Stimulated activated CD4-positive, alpha-beta T cell treated with anti-CD3 and anti-CD28 coated beads, Interleukin-1b, Interleukin-23, amount 100 ng/mL, for 48 hours (primary cell): ENCODE measurements at regions not wholly inside any gene's neighbourhood (a gene's known extent, or its start where the extent isn't known, plus 50 kb on each side); places are given as distances from the start of the nearest gene placed in this dataset.

Experiments
- DNase-seq: peaks from one replicate; pipeline ENCODE4 v3.0.0-alpha.2; 2020

- DNase-seq: no peak
Observed at GRCh38 chr12:124726596-124727263, 136.9 kb downstream of the SCARB1 start.

DNA sequence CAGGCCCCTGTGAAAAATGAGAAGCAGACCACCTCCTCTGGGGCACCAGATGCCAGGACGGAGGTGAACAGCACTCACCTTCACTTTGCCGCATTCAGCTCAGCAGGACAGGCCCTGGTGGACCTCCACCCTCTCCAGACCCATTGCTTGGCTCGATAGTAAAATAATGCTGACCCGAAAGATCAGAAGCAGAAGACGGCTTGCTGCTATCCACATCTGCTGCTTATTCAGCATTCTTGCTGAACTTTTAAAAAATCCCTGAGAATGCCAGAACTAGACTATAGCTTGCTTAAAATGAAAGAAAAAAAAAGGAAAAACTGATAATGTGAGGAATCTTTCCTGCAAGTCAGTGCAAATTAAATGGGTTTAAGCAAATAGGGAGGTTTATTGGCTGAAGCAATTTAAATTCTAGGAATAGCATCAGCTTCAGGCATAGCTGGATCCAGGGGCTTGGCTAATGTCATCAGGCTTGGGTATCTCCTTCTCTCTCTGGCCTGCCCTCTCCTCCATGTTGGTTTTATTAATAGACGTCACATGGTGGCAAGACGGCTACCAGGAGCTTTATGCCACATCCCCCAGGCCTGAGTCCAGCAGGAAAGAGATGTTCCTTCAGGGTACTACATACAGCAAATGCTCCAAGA, 137.9 kb downstream of the SCARB1 start:
- DNase-seq: no peak

- no peak for DNase-seq
Observed at GRCh38 chr12:124725099-124725498, 138.6 kb downstream of the SCARB1 start.

DNA sequence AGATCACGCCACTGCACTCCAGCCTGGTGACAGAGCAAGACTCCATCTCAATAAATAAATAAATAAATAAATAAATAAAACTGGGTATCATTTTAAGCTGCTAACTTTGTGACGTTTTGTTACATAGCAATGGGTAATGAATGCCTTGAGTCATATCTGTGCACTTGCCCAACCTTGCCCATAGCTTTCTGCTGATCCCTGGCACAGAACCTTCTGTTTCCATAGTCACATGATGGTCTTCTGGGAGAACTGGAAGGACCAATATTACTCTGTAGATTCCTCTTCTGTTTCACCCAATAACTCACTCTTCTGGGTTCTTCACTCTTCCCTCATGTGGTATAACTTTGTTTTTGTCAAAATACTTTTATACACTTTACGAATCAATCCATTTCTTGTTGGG, 140.8 kb downstream of the SCARB1 start:
- DNase-seq: no peak

DNA sequence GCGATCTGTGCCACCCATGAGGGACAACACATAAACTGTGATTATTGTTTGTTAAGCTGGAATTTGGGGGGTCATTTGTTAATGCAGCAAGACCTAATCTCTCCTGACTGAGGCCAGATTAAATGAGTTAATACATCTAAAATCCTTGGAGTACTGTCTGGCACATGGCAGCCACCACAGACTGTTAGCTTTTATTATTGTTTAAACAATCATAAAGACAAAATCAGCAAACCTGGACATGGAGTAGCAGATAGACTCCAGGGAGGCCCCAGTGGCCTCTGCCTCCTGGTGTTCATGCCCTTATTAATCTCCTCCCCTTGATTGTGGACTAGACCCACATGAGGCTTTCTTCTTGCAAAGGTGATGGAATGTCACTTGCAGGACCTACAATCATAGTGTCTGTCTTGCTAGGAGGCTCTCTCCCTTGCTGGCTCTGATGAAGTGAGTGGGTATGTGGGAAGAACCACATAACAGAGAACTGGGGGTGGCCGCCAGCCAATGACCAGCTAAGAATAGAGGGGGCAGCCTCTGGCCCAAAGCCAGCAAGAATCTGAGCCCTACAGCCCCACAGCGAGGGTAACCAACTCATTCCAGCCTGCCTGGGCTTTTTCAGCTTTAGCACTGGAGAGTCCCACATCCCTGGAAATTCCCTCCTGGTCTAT, 142.0 kb downstream of the SCARB1 start:
- no peak for DNase-seq

DNA sequence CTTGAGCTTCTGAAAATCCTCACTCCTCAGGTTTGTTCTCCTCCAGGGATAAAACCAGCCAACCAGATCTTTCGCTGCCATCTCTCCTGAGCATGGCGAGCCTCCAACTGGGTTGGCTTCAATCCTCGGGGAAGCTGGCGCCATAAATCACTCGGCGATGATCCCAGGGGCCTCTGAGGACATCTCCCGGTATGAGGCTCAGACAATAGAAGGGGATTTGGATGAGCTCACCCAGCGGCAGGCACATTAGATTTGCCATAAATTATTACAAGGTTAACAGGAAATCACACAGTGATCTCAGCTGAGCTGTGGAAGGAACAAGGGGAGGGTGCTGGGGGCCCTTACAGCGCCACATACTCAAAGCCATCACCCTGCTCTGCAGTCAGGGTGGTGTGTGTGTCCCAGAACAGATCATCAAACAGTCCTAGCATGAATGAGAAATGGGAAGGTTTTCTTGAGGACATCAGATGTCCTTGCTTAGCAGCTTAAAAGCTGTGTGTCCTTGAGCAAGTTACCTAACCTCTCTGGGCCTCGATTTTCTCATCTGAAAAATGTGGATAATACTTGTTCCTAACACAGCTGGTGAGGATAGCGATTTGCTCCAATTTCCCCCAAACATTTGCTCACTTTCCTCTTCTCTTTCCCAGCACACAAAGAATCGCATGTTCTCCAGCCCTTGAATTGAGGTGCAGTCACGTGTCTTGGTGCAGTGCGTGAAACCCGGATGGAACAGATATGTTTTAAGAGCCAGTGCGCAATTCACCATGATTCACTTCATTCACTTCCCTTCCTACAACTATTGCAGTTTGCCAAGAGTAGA, 142.8 kb downstream of the SCARB1 start:
- no peak for DNase-seq

DNA sequence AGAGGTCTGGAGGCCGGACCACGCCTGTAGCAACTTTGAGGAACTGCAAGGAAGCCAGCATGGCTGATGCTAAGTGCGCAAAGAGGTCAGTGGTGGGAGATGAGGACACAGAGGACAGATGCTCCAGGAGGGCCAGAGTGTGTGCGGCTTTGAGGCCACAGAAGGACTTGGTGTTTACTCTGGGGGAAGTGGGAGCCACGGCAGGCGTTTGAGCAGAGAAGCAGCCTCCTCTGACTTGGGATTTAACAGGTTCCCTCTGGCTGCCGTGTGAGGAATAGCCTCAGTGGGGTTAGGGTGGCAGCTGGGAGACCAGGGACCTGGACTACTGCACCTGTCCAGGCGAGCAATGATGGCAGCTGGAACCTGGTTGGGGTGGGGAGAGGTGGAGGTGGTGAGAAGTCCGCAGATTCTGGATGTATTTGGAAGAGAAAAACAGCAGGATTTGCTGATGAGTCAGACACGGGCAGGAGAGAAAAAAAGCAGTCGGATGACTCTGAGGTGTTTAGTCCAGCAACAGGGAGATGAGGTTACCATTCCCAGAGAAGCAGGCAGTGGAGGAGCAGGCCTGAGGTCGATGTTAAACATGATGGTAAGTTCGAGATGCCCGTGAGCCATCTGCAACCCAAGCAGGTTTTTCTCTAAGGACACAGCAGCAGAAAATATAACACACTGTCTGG, 143.5 kb downstream of the SCARB1 start:
- no peak for DNase-seq

- DNase-seq: no peak
Observed at GRCh38 chr12:124719231-124719630, 144.4 kb downstream of the SCARB1 start.

DNA sequence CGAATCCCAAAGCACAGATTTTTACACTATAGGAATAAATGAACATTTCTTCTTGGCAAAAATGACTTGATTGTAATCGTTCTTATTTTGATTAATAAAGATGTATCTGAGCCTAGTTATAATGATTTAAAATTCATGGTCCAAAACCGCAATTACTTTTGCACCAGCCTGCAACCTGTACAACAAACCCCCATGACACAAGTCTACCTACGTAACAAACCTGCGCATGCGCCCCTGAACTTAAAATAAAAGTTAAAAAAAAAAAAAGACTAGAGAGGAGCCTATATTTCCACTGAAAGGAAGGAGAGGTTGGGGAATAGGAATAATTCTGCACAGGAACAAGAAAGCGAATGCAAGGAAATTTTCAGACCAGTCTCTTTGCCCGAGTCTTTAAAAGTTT, 145.2 kb downstream of the SCARB1 start:
- no peak for DNase-seq

DNA sequence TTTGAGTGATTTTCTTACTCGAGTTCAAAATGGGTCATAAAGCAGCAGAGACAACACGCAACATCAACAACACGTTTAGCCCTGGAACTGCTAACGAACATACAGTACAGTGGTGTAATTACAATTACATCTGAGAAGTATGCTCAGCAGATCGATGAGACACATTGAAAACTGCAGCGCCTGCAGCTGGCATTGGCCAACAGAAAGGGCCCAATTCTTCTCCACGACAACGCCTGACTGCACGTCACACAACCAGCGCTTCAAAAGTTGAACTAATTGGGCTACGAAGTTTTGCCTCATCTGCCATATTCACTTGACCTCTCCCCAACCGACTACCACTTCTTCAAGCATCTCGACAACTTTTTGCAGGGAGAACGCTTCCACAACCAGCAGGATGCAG, 145.6 kb downstream of the SCARB1 start:
- no peak for DNase-seq

GRCh38 chr12:124717318-124717717, 146.3 kb downstream of the SCARB1 start:
- DNase-seq: no peak

DNA sequence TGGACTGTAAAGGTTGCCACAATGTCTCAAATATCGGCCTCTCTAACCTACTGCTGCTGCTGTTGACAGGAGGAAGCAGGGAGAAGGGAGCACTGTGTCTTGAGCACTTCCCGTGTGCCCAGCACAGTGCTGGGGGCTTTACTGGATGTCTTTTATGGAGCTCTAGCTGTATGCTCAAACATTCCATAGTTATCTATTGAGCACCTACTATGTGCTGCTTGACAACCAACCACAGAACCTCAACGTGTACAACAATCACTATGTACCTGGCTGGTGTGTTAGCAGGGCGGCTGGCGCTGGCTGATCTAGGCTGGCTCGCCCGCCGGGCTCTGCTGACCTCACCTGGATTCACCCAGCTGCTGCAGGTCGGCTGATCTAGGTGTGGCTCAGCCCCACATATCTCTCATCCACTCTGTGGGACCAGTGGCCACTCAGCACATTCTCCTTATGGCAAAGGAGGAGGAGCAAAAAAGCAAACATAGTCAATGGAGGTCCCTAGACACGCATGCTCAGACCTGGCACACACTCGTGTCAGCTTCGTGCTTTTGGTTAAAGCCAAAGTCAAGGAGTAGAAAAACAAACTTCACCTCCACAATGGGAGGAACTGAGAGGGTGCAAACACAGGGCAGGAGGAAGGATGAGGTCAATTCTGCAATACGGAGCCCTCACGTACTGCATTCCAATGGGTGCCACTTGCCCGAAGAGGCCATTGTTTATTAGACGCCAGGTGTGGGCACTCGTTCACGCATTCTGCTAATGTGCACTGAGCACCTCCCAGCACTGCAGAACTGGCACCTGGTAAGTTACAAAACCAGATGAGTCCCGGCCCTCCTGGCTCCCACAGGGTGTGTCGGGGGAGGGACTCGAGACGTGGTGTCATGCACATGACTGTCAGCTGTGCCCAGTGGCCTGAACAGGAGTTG, 147.2 kb downstream of the SCARB1 start:
- no peak for DNase-seq

DNA sequence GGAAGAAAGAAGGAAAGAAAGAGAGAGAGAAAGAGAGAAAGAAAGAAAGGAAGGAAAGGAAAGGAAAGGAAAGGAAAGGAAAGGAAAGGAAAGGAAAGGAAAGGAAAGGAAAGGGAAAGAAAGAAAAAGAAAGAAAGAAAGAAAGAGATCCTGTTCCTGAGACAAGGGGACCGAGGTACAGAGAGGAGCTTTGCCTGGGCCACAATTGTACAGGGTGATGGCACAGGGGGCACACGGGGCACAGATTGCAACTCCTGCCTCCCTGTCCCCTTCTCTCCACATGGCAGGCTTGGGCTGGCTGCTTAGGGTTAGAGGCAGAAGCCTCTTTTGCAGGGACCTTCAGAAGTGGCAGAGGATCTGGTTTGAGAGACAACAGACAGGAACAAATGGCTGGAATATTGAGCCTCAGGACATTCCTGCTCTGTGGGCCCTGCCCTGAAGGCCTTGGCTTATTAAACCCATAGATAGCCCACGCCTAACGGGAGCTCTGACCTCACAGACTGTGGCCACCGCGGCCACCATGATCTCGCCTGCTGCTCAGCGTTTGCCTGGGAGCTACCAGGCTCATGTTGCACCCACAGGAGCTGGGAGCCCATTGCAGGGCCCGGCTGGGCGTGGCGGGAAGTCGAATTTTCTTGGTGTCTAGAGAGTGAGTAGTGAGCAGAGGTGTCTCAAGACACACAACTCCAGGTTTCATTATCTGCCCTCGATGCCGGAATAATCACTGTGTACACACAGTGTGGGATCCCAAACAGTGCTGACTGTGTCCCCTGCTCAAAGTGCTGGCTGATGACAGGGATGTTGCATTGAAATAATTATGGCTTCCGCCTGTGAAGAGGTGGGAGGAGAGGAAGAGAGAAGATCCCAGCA, 147.9 kb upstream of the NCOR2 start:
- no peak for DNase-seq

DNA sequence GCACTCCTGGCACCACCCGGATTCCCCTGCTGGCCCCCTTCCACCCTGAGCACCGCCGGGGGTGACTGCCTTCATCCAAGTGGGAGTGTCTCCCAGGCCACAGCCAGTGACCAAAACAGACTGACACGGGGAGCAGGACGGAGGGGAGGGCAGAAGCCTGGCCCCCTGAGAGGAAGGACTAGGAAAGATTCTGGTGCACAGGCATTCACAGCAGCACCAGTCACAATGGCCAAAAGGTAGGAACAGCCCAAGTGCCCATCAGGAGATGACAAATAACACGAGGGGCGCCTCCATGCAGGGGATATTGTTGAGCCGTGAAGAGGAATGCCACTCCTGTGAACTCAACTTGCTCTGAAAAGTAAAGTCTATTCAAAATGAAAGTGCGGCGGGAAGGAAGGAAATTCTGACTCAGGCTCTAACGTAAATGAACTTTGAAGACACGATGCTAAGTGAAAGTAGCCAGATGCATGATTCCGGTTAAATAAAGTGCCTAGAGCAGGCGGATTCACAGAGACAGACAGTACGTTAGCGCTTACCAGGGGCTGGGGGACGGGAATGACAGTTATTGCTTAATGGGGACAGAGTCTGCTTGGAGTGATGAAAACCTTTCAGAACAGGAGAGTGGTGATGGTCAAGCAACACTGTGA, 146.1 kb upstream of the NCOR2 start:
- peak; percentile 79 for DNase-seq

GRCh38 chr12:124713041-124713435, 145.6 kb upstream of the NCOR2 start:
- no peak for DNase-seq

GRCh38 chr12:124711344-124711743, 143.9 kb upstream of the NCOR2 start:
- no peak for DNase-seq

DNA sequence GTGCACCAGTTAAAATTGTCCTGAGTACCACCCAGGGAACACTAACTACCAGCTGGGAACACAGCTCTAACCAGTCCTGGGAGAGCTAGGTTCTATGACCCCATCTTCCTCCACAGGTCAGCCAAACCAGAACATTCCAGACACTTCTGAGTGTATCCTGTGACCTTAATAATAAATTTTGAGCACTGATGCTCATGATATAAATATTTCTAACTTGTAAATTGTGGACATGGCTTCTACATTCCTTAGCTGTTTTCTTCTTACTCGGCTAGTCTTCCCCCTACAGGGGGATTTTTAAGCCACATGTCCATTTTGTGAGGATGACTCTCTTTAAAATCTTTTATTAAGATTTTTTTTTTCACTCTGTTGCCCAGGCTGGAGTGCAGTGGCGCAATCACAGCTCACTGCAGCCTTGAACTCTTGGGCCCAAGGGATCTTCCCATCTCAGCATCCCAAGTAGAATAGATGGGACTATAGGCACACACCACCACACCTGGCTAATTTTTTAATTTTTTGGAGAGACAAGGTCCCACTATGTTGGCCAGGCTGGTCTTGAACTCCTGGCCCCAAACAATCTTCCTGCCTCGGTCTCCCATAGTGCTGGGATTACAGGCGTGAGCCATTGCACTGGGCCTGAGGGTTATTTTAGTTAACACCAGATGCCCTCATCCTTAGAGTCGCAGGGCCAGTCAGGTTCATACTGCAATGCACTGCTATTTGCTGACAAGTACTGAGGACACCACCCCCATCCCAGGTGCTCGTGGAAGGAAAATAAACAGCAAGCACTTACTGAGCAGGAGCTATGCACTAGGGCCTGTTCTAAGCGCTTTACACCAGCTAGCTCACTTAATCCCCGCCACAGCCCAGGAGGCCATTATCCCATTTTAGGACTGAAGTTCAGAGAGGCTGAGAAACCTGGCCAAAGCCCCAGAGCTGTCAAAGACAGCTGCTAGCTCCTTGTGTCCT, 142.6 kb upstream of the NCOR2 start:
- no peak for DNase-seq

- DNase-seq: no peak
Observed at GRCh38 chr12:124707316-124707715, 139.9 kb upstream of the NCOR2 start.

- DNase-seq: no peak
Observed at GRCh38 chr12:124706363-124706762, 139.0 kb upstream of the NCOR2 start.
